Right atrium auricular region (tissue), 2 donors: ENCODE measurements at regions not wholly inside any gene's neighbourhood (a gene's known extent, or its start where the extent isn't known, plus 50 kb on each side); places are given as distances from the start of the nearest gene placed in this dataset.

Source experiments
- DNase-seq: peaks from one replicate; pipeline ENCODE4 v3.0.0-alpha.2; 2019; ENCODE audit warnings: low spot score
- H3K27ac ChIP-seq, 2 donors: fragments of 200-600 bp; sonication (generic); 1 replicate in 1 of 2; 2 replicates in 1 of 2; pipeline ENCODE4 v1.5.1; 2016 to 2019
- H3K27me3 ChIP-seq, 2 donors: fragments of 200-600 bp; sonication (generic); one replicate each; pipeline versions ENCODE4 v1.5.1 to v1.6.0; 2017 to 2019
- H3K36me3 ChIP-seq: fragments of 200-600 bp; sonication (generic); one replicate; pipeline ENCODE4 v1.5.1; 2016
- H3K4me1 ChIP-seq, 2 donors: fragments of 200-600 bp; sonication (generic); one replicate each; pipeline versions ENCODE4 v1.5.1 to v1.6.0; 2017 to 2019
- H3K4me3 ChIP-seq, 2 donors: fragments of 200-600 bp; sonication (generic); 1 replicate in 1 of 2; 2 replicates in 1 of 2; pipeline ENCODE4 v1.5.1; 2017 to 2019; ENCODE audit warnings: mild to moderate bottlenecking in 1 of 2, moderate library complexity in 1 of 2
- H3K9me3 ChIP-seq, 2 donors: fragments of 200-600 bp; sonication (generic); one replicate each; pipeline ENCODE4 v1.5.1; 2019
- TF ChIP-seq, protein P1 (sequence below), 2 donors: fragments of 200-600 bp; sonication (generic); IDR thresholded peaks; one replicate each; pipeline ENCODE4 v1.5.1; 2019; ENCODE audit warnings: antibody characterized with exemption in 2 of 2

- Histone ChIP-seq H3K36me3 (no peaks in the 10 kb centered on the region), H3K27me3 (no peaks in the 10 kb centered on the region), H3K4me3 (no peak overlapping the region), H3K4me1 (no peaks in the 10 kb centered on the region), H3K27ac (no peak overlapping the region), H3K9me3 (no peaks in the 10 kb centered on the region)
- TF ChIP-seq, protein P1, sequence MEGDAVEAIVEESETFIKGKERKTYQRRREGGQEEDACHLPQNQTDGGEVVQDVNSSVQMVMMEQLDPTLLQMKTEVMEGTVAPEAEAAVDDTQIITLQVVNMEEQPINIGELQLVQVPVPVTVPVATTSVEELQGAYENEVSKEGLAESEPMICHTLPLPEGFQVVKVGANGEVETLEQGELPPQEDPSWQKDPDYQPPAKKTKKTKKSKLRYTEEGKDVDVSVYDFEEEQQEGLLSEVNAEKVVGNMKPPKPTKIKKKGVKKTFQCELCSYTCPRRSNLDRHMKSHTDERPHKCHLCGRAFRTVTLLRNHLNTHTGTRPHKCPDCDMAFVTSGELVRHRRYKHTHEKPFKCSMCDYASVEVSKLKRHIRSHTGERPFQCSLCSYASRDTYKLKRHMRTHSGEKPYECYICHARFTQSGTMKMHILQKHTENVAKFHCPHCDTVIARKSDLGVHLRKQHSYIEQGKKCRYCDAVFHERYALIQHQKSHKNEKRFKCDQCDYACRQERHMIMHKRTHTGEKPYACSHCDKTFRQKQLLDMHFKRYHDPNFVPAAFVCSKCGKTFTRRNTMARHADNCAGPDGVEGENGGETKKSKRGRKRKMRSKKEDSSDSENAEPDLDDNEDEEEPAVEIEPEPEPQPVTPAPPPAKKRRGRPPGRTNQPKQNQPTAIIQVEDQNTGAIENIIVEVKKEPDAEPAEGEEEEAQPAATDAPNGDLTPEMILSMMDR (IDR thresholded peaks at IDR 0.05) = no peak
- DNase-seq = no peak
Measured at GRCh38 chr9:38201844-38202243, 132.8 kb upstream of the SHB start.

DNA sequence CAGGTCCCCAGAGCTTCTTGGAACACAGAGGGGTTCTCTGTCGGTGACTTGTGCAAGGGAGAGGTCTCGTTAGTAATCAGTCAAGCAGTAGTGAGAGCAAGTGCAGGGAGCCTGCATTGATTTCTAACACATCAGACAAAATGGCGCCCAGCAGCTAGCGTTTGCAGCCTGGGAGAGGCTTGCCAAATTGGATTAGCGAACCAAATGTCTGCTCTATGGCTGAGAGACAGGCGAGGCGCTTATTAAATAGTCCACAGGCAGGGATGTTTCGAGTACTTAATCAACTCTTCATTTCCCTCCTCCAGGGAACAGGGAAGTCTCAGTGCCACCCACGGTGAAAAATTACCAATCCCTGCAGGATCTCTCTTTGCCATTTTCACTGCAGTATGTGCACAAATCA is 131.4 kb upstream of the SHB start:
- Histone ChIP-seq H3K27ac (no peak overlapping the region), H3K36me3 (no peaks in the 10 kb centered on the region), H3K4me3 (no peak overlapping the region), H3K9me3 (no peaks in the 10 kb centered on the region), H3K4me1 (no peaks in the 10 kb centered on the region), H3K27me3 (no peaks in the 10 kb centered on the region)
- DNase-seq = peak; percentile 55
- TF ChIP-seq, protein P1 (IDR thresholded peaks at IDR 0.05) = no peak

DNA sequence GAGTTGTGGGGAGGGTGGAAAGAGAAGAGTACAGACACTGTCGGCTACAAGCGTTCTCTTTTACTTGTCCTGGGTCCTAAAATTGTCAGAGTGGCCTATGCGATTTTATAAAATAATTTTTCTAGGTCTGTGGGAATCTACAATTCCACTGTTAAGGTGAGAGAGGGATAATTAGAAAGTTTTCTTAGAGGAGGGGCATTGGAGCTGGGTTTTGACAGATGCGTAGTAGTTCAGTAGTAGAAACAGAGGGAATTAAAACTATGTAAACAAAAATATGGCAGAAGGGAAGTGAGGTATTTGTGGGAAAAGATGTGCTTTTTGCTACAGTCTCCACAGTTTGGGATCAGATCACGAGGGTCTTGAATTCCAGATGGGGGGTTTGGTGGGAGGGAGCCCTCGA is 129.1 kb upstream of the SHB start:
- H3K4me1 ChIP-seq = no peaks in the 10 kb centered on the region
- H3K9me3 ChIP-seq = no peaks in the 10 kb centered on the region

DNA sequence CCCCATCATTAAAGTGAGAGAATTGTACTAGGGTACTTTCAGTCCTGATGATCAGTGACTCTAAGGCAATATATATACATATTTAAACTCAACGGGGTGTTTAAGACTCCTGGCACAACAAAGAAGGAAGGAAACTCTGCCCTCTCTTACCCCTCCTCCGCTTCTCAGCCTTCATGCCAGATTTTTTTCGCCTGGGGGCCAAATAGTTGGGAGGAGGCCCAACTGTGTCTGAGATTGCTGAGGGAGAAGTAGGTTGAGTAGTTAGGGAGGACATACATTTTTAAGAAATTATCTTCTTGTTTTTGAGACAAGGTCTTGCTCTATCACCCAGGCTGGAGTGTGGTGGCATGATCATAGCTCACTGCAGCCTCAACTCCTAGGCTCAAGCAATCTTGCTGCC is 127.7 kb upstream of the SHB start:
- Histone ChIP-seq H3K27ac (no peak overlapping the region), H3K36me3 (no peaks in the 10 kb centered on the region), H3K4me1 (no peaks in the 10 kb centered on the region), H3K4me3 (no peak overlapping the region), H3K9me3 (no peaks in the 10 kb centered on the region), H3K27me3 (no peaks in the 10 kb centered on the region)
- DNase-seq = peak; percentile 30
- TF ChIP-seq, protein P1 (IDR thresholded peaks at IDR 0.05) = no peak

More for the DNA sequence above, 129.1 kb upstream of the SHB start:
- H3K4me3 ChIP-seq = no peak overlapping the region
- H3K27ac ChIP-seq = no peak overlapping the region
- H3K36me3 ChIP-seq = no peaks in the 10 kb centered on the region
- TF ChIP-seq, protein P1 (IDR thresholded peaks at IDR 0.05) = no peak
- H3K27me3 ChIP-seq = no peaks in the 10 kb centered on the region
- DNase-seq = no peak

DNA sequence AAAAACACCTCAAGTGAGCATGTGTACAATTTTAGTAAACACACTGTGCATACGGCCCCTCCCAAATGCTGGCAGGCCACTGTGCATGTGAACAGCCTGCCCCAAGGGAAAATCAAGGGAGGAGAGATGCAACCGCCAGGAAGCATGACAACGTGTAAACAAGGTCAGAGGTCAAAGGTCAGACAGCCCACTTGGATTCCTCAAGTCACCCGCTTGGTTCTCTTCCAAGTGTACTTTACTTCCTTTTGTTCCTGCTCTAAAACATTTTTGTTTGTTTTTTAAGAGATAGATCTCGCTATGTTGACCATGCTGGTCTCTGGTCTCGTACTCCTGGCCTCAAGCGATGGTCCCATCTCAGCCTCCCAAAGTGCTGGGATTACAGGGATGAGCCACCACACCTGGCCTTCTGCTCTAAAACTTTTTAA is 126.7 kb upstream of the SHB start:
- Histone ChIP-seq H3K4me1 (no peaks in the 10 kb centered on the region), H3K27me3 (no peaks in the 10 kb centered on the region), H3K9me3 (no peaks in the 10 kb centered on the region), H3K4me3 (no peak overlapping the region), H3K36me3 (no peaks in the 10 kb centered on the region), H3K27ac (no peak overlapping the region)
- DNase-seq = no peak
- TF ChIP-seq, protein P1 (IDR thresholded peaks at IDR 0.05) = no peak

GRCh38 chr9:38194870-38195269 is 125.8 kb upstream of the SHB start:
- TF ChIP-seq, protein P1 (IDR thresholded peaks at IDR 0.05) = no peak

More at GRCh38 chr9:38194870-38195269, 125.8 kb upstream of the SHB start:
- H3K4me3 ChIP-seq = no peak overlapping the region
- H3K27me3 ChIP-seq = no peaks in the 10 kb centered on the region
- no peaks in the 10 kb centered on the region for H3K9me3 ChIP-seq
- no peak overlapping the region for H3K27ac ChIP-seq
- DNase-seq = no peak
- H3K36me3 ChIP-seq = no peaks in the 10 kb centered on the region
- no peaks in the 10 kb centered on the region for H3K4me1 ChIP-seq
